HEK293 (cell line): ENCODE measurements at regions not wholly inside any gene's neighbourhood (a gene's known extent, or its start where the extent isn't known, plus 50 kb on each side); places are given as distances from the start of the nearest gene placed in this dataset.

Experiments
- CTCF ChIP-seq: fragments of 450-650 bp; formaldehyde crosslinking; IDR thresholded peaks from 2 replicates; pipeline ENCODE4 v1.5.1; 2016; ENCODE audit warnings: missing biosample characterization, missing genetic modification characterization
- INSM2 ChIP-seq: fragments of 450-650 bp; formaldehyde crosslinking; IDR thresholded peaks from 2 replicates; pipeline ENCODE4 v1.5.1; 2016; ENCODE audit warnings: missing biosample characterization, missing genetic modification characterization
- KLF17 ChIP-seq: fragments of 450-650 bp; formaldehyde crosslinking; IDR thresholded peaks from 2 replicates; pipeline ENCODE4 v1.5.1; 2016; ENCODE audit warnings: missing biosample characterization, missing genetic modification characterization
- ZBTB7A ChIP-seq: fragments of 450-650 bp; formaldehyde crosslinking; IDR thresholded peaks from 2 replicates; pipeline ENCODE4 v1.5.1; 2016; ENCODE audit warnings: low read depth, missing biosample characterization, missing genetic modification characterization
- ZNF701 ChIP-seq: fragments of 450-650 bp; formaldehyde crosslinking; IDR thresholded peaks from 2 replicates; pipeline ENCODE4 v1.5.1; 2016; ENCODE audit warnings: missing biosample characterization, missing genetic modification characterization

DNA sequence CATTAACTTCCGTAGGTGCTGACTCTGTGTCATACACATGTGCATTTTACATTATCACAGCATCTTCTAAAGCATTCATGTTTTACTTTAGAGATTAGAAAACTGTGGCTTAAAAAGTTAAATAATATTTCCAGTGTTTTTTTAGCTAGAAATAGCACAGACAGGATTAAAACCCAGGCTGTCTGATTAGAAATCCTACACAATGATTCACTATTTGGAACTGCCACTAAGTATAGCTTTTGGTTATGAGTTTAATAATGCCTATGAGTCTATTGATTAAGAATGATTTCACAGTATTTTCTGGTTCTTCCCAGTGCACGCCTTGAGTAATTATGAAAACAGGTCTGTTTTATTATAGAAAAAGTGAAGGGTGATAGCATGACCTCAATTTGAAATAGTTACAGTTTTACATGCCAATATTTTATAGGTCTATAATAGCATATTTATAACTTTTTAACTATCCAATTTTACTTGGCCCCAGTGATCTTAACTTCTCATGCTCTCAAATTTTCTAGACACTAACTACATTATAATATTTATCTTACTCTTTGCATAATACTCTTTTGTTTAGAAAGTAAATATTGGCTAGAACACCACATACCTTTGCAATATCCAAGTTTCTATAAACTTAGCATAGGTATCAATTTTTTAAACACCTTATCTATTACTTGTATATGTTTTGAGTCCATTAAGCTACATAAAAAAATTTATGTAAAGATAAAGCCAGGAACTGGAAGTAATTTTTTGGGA, 313.2 kb downstream of the RND3 start:
- TF ChIP-seq CTCF (tag by site-specific recombination) (no peak), KLF17 (tag by site-specific recombination) (no peak), ZBTB7A (tag by site-specific recombination) (no peak), ZNF701 (tag by site-specific recombination) (no peak), INSM2 (tag by site-specific recombination) (no peak)
